ENCODE measurements at regions not wholly inside any gene's neighbourhood (a gene's known extent, or its start where the extent isn't known, plus 50 kb on each side); places are given as distances from the start of the nearest gene placed in this dataset.
"Not testable (repeated sequence)": the region's sequence is repeated elsewhere in the genome, so short reads cannot be mapped to it uniquely, and the experiment has no call there.

DNA sequence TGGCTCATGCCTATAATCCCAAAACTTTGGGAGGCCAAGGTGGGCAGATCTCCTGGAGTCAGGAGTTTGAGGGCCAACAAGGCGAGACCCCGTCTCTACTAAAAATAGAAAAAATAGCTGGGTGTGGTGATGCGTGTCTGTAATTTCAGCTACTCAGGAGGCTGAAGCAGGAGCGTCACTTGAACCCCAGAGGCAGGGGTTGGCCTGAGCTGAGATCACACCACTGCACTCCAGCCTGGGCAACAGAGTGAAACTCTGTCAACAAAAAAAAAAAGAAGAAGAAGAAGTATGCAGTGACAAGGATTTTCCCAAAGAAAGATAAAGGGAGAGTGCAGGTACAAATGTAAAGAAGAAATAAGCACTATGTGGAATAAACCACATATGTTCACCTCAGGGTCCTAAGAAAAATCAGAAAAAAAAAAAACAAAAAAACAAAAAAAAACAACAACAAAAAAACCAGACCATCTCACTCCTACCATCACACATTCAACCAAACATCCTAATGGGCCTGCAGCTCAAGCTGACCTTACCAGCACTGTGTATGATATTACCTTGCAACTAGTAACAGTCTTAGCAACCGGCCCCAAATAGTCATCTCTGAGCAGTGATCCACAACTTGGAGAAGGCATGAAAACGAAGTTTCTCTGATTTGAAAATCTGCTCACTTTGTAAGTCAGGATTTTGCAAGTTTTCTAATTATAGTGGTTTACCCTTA is 296.7 kb upstream of the PROK2 start:
- in situ Hi-C loops (cut with HindIII; ENCODE audit: low sequenced_read_pairs), result no loop called here
- no peak for DNase-seq (ENCODE audit: low read depth)
- H3K4me3 ChIP-seq (ENCODE audit: low read depth, low read length), result no peak overlapping the region
- no peak for TF ChIP-seq CTCF (IDR thresholded peaks at IDR 0.05; ENCODE audit: low read depth, low read length, missing control alignments)

DNA sequence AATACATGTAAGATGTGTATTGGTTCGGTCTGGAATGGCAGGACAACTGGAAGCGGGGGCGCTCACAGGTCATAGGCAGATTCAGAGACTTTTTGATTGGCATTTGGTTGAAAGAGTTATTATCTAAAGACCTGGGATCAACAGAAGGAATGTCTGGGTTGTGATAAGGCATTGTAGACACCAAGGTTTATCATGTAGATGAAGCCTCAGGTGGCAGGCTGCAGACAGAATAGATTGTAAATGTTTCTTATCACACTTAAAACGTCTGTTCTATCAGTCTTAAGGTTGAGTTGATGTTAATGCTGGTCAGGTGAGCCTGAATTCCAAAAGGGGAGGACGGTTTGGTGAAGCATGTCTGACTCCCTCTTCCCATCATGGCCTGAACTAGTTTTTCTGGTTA is 295.9 kb upstream of the PROK2 start:
- in situ Hi-C loops (cut with HindIII; ENCODE audit: low sequenced_read_pairs), result no loop called here

GRCh38 chr3:72080095-72080494 is 295.1 kb upstream of the PROK2 start:
- in situ Hi-C loops (cut with HindIII; ENCODE audit: low sequenced_read_pairs), result no loop called here
- TF ChIP-seq CTCF (IDR thresholded peaks at IDR 0.05; ENCODE audit: low read depth, low read length, missing control alignments), result no peak
- DNase-seq (ENCODE audit: low read depth), result no peak
- no peak overlapping the region for H3K4me3 ChIP-seq (ENCODE audit: low read depth, low read length)

More for the DNA sequence above, 295.9 kb upstream of the PROK2 start:
- H3K4me3 ChIP-seq (ENCODE audit: low read depth, low read length), result no peak overlapping the region
- no peak for DNase-seq (ENCODE audit: low read depth)
- TF ChIP-seq CTCF (IDR thresholded peaks at IDR 0.05; ENCODE audit: low read depth, low read length, missing control alignments), result no peak

DNA sequence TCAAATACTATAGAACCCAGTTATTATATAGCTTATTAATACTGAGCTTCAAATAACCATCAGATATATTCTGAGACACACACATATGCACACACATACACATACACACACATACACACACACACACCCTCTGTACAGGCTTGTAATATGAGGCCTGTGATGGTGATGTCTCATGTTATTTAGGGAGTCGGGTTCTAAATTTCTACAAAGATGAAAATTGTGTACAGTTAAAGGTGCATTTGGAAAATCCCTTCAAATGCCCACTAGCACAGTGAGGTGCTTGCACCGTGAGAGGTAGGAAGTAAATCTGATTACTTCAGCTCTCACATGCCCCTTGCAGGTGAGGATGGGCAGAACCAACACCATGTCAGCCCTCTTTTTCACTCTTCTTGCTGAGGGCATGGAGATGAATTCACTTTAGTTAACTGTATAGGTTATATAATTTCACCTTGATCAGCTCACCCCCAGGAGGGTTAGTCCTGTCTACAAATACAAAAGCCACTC is 294.5 kb upstream of the PROK2 start:
- DNase-seq (ENCODE audit: low read depth), result no peak
- no peak for TF ChIP-seq CTCF (IDR thresholded peaks at IDR 0.05; ENCODE audit: low read depth, low read length, missing control alignments)
- in situ Hi-C loops (cut with HindIII; ENCODE audit: low sequenced_read_pairs), result no loop called here
- H3K4me3 ChIP-seq (ENCODE audit: low read depth, low read length), result no peak overlapping the region

DNA sequence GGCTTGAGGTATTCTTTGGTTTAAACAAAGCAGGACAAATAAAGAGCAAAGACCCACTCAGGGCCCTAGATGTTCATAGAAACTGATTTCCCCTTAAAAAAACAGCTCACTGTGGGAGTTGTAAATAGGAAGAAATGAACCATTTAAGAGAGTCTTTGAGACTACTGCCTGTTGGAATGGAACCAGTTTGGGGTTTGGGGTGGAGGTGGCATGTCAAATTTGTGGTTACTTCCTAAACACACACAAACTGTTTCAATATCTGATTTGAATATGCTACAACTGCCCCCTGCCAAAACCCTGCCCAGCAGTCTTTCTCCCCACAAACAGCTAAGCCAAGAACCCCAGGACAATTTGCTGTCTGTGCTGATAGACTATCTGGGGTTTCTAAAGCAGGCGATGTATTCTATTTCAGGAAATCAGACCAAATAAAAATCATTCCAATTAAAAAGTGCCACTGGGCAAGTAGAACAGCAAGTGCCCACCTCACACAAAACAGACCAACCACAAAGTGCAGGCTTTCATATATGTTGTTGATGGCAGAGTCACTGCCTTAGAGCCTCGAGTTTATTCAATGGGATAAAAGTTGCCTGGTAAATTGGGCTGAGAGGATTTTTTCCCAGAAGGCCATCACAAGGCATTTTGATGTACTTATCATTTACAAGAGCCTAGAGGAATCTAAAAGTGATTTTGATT is 293.9 kb upstream of the PROK2 start:
- peak; percentile 76 for DNase-seq (ENCODE audit: low read depth)
- H3K4me3 ChIP-seq (ENCODE audit: low read depth, low read length), result no peak overlapping the region
- in situ Hi-C loops (cut with HindIII; ENCODE audit: low sequenced_read_pairs), result no loop called here
- no peak for TF ChIP-seq CTCF (IDR thresholded peaks at IDR 0.05; ENCODE audit: low read depth, low read length, missing control alignments)

DNA sequence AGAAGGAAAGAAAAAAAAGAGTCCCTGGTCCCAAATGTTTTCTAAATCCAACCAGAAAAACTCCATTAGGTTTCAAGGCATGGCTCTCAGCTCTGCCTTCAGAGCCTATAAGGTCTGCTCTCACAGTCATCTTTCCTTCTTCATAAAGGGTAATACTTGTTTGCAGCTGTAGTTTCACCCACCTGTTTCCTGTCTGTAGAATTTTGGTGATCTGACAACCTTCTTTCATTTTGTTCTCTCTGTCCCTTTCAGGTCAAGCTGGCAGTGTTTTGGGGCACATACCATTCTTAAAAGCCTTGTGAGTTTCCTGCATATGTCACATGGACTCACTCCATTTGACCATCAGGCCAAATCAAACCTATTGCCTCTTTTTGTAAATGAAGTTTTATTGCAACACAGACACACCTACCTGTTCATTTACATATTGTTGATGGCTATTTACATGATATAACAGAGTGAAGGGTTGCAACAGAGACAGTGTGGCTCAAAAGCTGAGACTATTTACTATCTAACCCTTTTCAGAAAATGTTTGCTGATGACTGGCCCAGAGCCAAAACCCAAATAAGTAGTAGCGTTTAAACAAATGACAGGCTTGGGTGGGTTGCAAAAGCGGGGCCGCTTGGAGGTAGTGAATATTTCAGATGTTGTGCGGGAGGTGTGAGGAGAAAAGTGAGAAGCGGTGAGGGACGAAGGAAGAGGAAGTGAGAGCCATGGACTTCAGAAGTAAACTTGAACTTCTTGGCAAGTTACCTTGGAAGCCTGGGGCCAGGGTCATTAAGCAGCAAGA is 292.7 kb upstream of the PROK2 start:
- TF ChIP-seq CTCF (IDR thresholded peaks at IDR 0.05; ENCODE audit: low read depth, low read length, missing control alignments), result no peak
- no peak overlapping the region for H3K4me3 ChIP-seq (ENCODE audit: low read depth, low read length)
- DNase-seq (ENCODE audit: low read depth), result no peak
- in situ Hi-C loops (cut with HindIII; ENCODE audit: low sequenced_read_pairs), result no loop called here

GRCh38 chr3:72075848-72076247 is 290.9 kb upstream of the PROK2 start:
- in situ Hi-C loops (cut with HindIII; ENCODE audit: low sequenced_read_pairs), result not testable (repeated sequence)

More at GRCh38 chr3:72075848-72076247, 290.9 kb upstream of the PROK2 start:
- not testable (repeated sequence) for H3K4me3 ChIP-seq (ENCODE audit: low read depth, low read length); DNase-seq (ENCODE audit: low read depth)
